Lung (tissue), 11 donors: ENCODE measurements at regions not wholly inside any gene's neighbourhood (a gene's known extent, or its start where the extent isn't known, plus 50 kb on each side); places are given as distances from the start of the nearest gene placed in this dataset.

Experiments used
- ATAC-seq: fragments of 200-7000 bp; cut with Tn5 transposase; one replicate; pipeline ENCODE4 v1.9.1; 2020; ENCODE audit warnings: moderate number of reproducible peaks; ENCODE audit not compliant: insufficient read depth, low FRiP score
- DNase-seq, 3 donors: peaks; one replicate each; pipeline ENCODE4 v3.0.0-alpha.2; 2013 to 2017
- H3K27ac ChIP-seq, 2 donors: one replicate each; pipeline ENCODE4 v1.5.1; 2013; ENCODE audit warnings: mild to moderate bottlenecking in 2 of 2, moderate library complexity in 2 of 2, control low read depth in 1 of 2, inconsistent platforms in 1 of 2, low read depth in 1 of 2, low read length in 1 of 2
- H3K27me3 ChIP-seq, 3 donors: one replicate each; pipeline ENCODE4 v1.5.1; 2013; ENCODE audit warnings: low read length in 2 of 3; ENCODE audit not compliant: control insufficient read depth in 3 of 3, insufficient read depth in 3 of 3
- H3K36me3 ChIP-seq, 4 donors: one replicate each; pipeline ENCODE4 v1.5.1; 2013; ENCODE audit warnings: low read length in 4 of 4, mild to moderate bottlenecking in 1 of 4, moderate library complexity in 1 of 4; ENCODE audit not compliant: control insufficient read depth in 4 of 4, insufficient read depth in 4 of 4
- H3K4me1 ChIP-seq, 5 donors: one replicate each; pipeline ENCODE4 v1.5.1; 2013; ENCODE audit warnings: low read length in 5 of 5, mild to moderate bottlenecking in 2 of 5, moderate library complexity in 1 of 5; ENCODE audit not compliant: control insufficient read depth in 5 of 5, insufficient read depth in 5 of 5
- H3K4me3 ChIP-seq: one replicate; pipeline ENCODE4 v1.5.1; 2013; ENCODE audit warnings: mild to moderate bottlenecking, control low read depth, moderate library complexity
- H3K9ac ChIP-seq, 2 donors: one replicate each; pipeline ENCODE4 v1.5.1; 2013; ENCODE audit warnings: low read length in 2 of 2, control low read depth in 1 of 2; ENCODE audit not compliant: insufficient read depth in 1 of 2
- H3K9me3 ChIP-seq, 4 donors: one replicate each; pipeline ENCODE4 v1.5.1; 2013; ENCODE audit warnings: low read length in 3 of 4, mild to moderate bottlenecking in 1 of 4, moderate library complexity in 1 of 4; ENCODE audit not compliant: control insufficient read depth in 4 of 4, insufficient read depth in 3 of 4
- CTCF ChIP-seq: IDR thresholded peaks from 2 replicates; pipeline ENCODE4 v1.5.1; 2012; ENCODE audit warnings: mild to moderate bottlenecking; ENCODE audit errors: control extremely low read depth, extremely low read depth
- WGBS, 2 donors: extraction: QIAGEN DNeasy Blood & Tissue Kit; methylation state at CpG; one replicate each; pipeline ENCODE4 v1.1.7; 2013; 5-methylcytosine and 5-hydroxymethylcytosine counted together
- donor health status: control.
- donor health status: control.
- donor health status: Bipolar disorder and iron deficiency.
- donor health status: healthy.
- donor health status: DM: yes; HTN: yes; CAD: no.

- peaks cover 0 to 40% (median 21%) of the 10 kb centered on the region in 3 donors for H3K27me3 ChIP-seq
- DNase-seq (no peak), ATAC-seq (no peak)
- H3K36me3 ChIP-seq = no peaks in the 10 kb centered on the region
- 94 to 96% methylated on average over 5 of the region's 5 CpGs for WGBS, 2 donors
- no peak for TF ChIP-seq CTCF
- no peaks in the 10 kb centered on the region for H3K9me3 ChIP-seq
- no peak overlapping the region for H3K9ac ChIP-seq
- peaks cover 0 to 9% (median 5%) of the 10 kb centered on the region in 5 donors for H3K4me1 ChIP-seq
- no peak overlapping the region for H3K27ac ChIP-seq
- no peak overlapping the region for H3K4me3 ChIP-seq
Measured at GRCh38 chr3:127133971-127134370, 59.0 kb upstream of the PRR23E start.

GRCh38 chr3:127134466-127134865 lies 58.5 kb upstream of the PRR23E start:
- Histone ChIP-seq H3K27ac (no peak overlapping the region), H3K36me3 (no peaks in the 10 kb centered on the region), H3K4me3 (no peak overlapping the region), H3K4me1 (peaks cover 0 to 9% (median 5%) of the 10 kb centered on the region in 5 donors), H3K27me3 (peaks cover 0 to 40% (median 21%) of the 10 kb centered on the region in 3 donors), H3K9me3 (no peaks in the 10 kb centered on the region), H3K9ac (no peak overlapping the region)
- DNase-seq (no peak), ATAC-seq (no peak)
- 67 to 73% methylated on average over 7 of the region's 7 CpGs for WGBS, 2 donors
- TF ChIP-seq CTCF = no peak

- Histone ChIP-seq H3K27ac (no peak overlapping the region), H3K4me3 (no peak overlapping the region), H3K27me3 (peaks cover 0 to 40% (median 21%) of the 10 kb centered on the region in 3 donors), H3K9ac (no peak overlapping the region), H3K4me1 (peaks cover 0 to 9% (median 5%) of the 10 kb centered on the region in 5 donors), H3K9me3 (no peaks in the 10 kb centered on the region), H3K36me3 (no peaks in the 10 kb centered on the region)
- 80 to 81% methylated on average over 5 of the region's 5 CpGs for WGBS, 2 donors
- ATAC-seq (no peak), DNase-seq (no peak)
- TF ChIP-seq CTCF = no peak
Measured at GRCh38 chr3:127134887-127135240, 58.1 kb upstream of the PRR23E start.
